DND-41 (cell line): ENCODE measurements at regions not wholly inside any gene's neighbourhood (a gene's known extent, or its start where the extent isn't known, plus 50 kb on each side); places are given as distances from the start of the nearest gene placed in this dataset.

Experiments used
- ATAC-seq: fragments of 200-7000 bp; cut with Tn5 transposase; 3 replicates; pipeline ENCODE4 v1.9.1; 2021; ENCODE audit warnings: low read depth; ENCODE audit not compliant: insufficient read depth
- DNase-seq: peaks from one replicate; pipeline ENCODE4 v3.0.0-alpha.2; 2020
- H2AFZ ChIP-seq: 2 replicates; pipeline ENCODE4 v1.6.0; 2012; ENCODE audit warnings: low read depth, low read length
- H3K27ac ChIP-seq: 2 replicates; pipeline ENCODE4 v1.5.1; 2012; ENCODE audit warnings: low read length, inconsistent platforms
- H3K27me3 ChIP-seq: fragments of 200-600 bp; sonication (generic); 2 replicates; pipeline ENCODE4 v1.6.0; 2012; ENCODE audit warnings: low read length, mild to moderate bottlenecking, inconsistent platforms; ENCODE audit not compliant: insufficient read depth, poor library complexity
- H3K36me3 ChIP-seq: 2 replicates; pipeline ENCODE4 v1.5.1; 2012; ENCODE audit warnings: low read length, inconsistent platforms; ENCODE audit not compliant: insufficient read depth
- H3K4me1 ChIP-seq: 2 replicates; pipeline ENCODE4 v1.5.1; 2012; ENCODE audit warnings: mild to moderate bottlenecking, low read length; ENCODE audit not compliant: insufficient read depth
- H3K4me2 ChIP-seq: 2 replicates; pipeline ENCODE4 v1.6.0; 2012; ENCODE audit warnings: mild to moderate bottlenecking, moderate library complexity, low read length, inconsistent platforms; ENCODE audit not compliant: insufficient read depth
- H3K4me3 ChIP-seq, 2 experiments: fragments of 200-600 bp in 1 of 2; shearing (Covaris generic) in 1 of 2; 2 replicates each; pipeline ENCODE4 v1.5.1; 2012 to 2016; ENCODE audit warnings: inconsistent platforms in 2 of 2, low read length in 2 of 2, mild to moderate bottlenecking in 2 of 2, low read depth in 1 of 2, moderate library complexity in 1 of 2
- H3K79me2 ChIP-seq: 2 replicates; pipeline ENCODE4 v1.6.0; 2012; ENCODE audit warnings: low read length, inconsistent platforms; ENCODE audit not compliant: insufficient read depth
- H3K9ac ChIP-seq: 2 replicates; pipeline ENCODE4 v1.6.0; 2012; ENCODE audit warnings: low read depth, mild to moderate bottlenecking, inconsistent platforms, low read length, moderate library complexity
- H3K9me3 ChIP-seq: 2 replicates; pipeline ENCODE4 v1.5.1; 2012; ENCODE audit warnings: low read length, moderate library complexity, mild to moderate bottlenecking, inconsistent platforms; ENCODE audit not compliant: insufficient read depth, severe bottlenecking
- H4K20me1 ChIP-seq: 2 replicates; pipeline ENCODE4 v1.6.0; 2012; ENCODE audit warnings: low read length; ENCODE audit not compliant: insufficient read depth
- EZH2 ChIP-seq: IDR thresholded peaks from 3 replicates; pipeline ENCODE4 v1.6.1; 2012; ENCODE audit warnings: borderline replicate concordance, low read depth, mild to moderate bottlenecking, moderate library complexity, low read length, inconsistent platforms; ENCODE audit not compliant: severe bottlenecking
- TF ChIP-seq, protein P1 (sequence below): IDR thresholded peaks from 2 replicates; pipeline ENCODE4 v1.5.1; 2012; ENCODE audit warnings: borderline replicate concordance, low read length, moderate library complexity, mild to moderate bottlenecking; ENCODE audit not compliant: poor library complexity, severe bottlenecking; ENCODE audit errors: extremely low read depth

DNA sequence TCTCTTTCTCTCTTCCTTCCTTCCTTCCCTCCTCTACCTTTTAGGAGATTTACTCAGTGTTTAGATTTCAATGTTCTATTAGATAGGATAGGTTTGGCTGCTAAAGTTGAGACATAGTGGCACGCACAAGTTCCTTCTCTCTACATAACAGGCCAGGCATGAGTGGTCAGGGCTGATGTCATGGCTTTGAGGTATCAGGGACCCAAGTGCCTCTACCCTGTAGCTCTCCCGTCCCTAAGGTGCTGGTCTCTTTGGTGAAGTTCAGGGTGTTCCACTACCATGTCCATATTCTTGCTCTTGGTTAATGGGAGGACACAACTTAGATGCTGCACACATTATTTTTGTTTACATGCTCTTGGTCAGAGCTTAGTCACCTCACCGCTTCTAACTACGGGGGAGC lies 245.3 kb downstream of the QKI start:
- Histone ChIP-seq H3K27me3 (no peaks in the 10 kb centered on the region), H3K9me3 (peaks cover 6% of the 10 kb centered on the region), H3K27ac (no peak overlapping the region), H3K4me3 (no peak overlapping the region), H3K9ac (no peak overlapping the region), H3K4me2 (no peak overlapping the region), H2AFZ (no peak overlapping the region), H3K79me2 (no peaks in the 10 kb centered on the region), H3K36me3 (no peaks in the 10 kb centered on the region), H3K4me1 (no peaks in the 10 kb centered on the region), H4K20me1 (no peaks in the 10 kb centered on the region)
- no peak for TF ChIP-seq EZH2
- TF ChIP-seq, protein P1, sequence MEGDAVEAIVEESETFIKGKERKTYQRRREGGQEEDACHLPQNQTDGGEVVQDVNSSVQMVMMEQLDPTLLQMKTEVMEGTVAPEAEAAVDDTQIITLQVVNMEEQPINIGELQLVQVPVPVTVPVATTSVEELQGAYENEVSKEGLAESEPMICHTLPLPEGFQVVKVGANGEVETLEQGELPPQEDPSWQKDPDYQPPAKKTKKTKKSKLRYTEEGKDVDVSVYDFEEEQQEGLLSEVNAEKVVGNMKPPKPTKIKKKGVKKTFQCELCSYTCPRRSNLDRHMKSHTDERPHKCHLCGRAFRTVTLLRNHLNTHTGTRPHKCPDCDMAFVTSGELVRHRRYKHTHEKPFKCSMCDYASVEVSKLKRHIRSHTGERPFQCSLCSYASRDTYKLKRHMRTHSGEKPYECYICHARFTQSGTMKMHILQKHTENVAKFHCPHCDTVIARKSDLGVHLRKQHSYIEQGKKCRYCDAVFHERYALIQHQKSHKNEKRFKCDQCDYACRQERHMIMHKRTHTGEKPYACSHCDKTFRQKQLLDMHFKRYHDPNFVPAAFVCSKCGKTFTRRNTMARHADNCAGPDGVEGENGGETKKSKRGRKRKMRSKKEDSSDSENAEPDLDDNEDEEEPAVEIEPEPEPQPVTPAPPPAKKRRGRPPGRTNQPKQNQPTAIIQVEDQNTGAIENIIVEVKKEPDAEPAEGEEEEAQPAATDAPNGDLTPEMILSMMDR, result no peak
- DNase-seq (no peak), ATAC-seq (no peak)

DNA sequence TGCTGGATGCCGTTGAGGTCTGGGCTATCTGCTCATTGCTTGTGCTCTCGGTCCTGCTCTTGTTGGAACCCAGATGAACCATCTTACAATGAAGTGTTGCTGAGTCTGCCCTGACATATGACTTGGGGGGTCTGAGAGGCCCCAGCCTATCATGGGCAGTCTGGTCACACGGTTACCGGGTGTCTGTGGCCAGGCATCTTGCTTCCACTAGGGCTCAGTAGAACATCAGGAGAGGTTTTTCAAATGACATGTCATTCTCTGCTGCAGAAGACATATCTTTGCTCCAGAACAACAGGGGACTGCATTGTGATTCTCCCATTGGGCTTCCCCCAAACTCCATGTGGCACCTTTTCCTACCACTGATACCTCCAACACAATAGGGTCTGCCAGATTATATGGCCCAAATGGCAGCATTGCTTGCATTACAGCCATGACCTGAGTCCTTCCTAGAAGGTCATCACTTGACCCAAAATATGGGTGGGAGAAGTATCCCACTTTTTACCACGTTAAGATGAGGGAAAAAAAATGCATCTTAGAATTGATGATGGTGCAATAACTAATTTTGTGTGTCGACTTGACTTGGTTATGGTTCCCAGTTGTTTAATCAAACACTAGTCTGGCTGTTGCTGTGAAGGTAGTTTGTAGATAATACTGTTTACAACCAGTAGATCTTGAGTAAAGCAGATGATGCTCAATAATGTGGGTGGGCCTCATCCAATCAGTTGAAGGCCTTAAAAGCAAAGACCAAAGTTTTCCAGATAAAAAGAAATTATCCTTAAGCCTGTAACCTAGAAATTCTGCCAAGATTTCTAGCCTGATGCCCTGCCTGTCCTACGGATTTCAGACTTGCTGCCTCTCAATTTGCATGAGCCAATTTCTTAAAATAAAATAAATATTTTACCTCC lies 241.0 kb downstream of the QKI start:
- Histone ChIP-seq H3K27ac (no peak overlapping the region), H3K4me3 (no peak overlapping the region), H3K79me2 (no peaks in the 10 kb centered on the region), H3K9me3 (no peaks in the 10 kb centered on the region), H3K36me3 (no peaks in the 10 kb centered on the region), H3K4me1 (no peaks in the 10 kb centered on the region), H3K9ac (no peak overlapping the region), H3K4me2 (no peak overlapping the region), H2AFZ (no peak overlapping the region), H3K27me3 (no peaks in the 10 kb centered on the region), H4K20me1 (no peaks in the 10 kb centered on the region)
- DNase-seq (no peak), ATAC-seq (no peak)
- TF ChIP-seq EZH2, result no peak
- TF ChIP-seq, protein P1, result no peak

DNA sequence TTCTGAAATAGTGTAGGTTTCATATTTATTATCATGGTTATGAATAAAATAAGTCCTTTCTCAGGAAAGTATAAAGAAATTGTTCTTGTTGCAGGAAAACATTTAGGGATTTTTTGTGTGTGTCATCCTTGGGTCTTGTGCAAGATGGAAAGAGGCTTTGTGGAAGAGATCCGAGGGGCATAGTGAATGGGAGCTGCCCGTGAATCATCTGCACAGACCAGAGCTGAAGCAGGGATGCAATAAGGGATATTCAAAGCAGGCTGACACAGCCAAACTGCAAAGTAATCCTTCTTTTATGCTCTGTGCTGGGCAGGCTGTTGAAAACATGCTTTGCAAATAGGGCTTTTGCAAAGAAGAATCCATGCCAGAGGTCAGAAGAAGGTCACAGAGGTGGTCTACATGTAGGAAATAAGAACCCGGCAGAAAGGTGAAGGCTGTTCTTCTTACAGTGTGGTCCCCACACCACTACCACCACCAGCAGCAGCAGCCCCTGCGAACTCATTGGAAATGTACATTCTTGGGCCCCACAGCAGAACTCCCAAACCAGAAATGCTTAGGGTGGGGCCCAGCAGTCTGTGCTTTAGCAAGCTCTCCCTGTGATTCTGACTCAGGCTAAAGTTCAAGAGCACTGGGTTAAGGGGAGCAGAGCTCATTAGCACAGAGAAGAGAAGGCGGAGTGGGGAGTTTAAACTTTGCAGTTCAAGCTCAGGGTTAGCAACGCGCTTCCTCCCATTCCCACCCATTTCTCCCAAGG lies 237.6 kb downstream of the QKI start:
- H3K27me3 ChIP-seq, result no peaks in the 10 kb centered on the region
- H3K9ac ChIP-seq, result no peak overlapping the region
- H3K4me1 ChIP-seq, result no peaks in the 10 kb centered on the region
- DNase-seq, result no peak
- H3K4me2 ChIP-seq, result no peak overlapping the region
- TF ChIP-seq, protein P1, result no peak
- TF ChIP-seq EZH2, result no peak
- no peak overlapping the region for H3K4me3 ChIP-seq
- H3K9me3 ChIP-seq, result peaks cover 5% of the 10 kb centered on the region
- no peak for ATAC-seq
- no peaks in the 10 kb centered on the region for H4K20me1 ChIP-seq
- no peaks in the 10 kb centered on the region for H3K36me3 ChIP-seq
- no peak overlapping the region for H2AFZ ChIP-seq
- no peak overlapping the region for H3K27ac ChIP-seq
- H3K79me2 ChIP-seq, result no peaks in the 10 kb centered on the region
